Upper lobe of left lung (tissue), 6 donors: ENCODE measurements at regions not wholly inside any gene's neighbourhood (a gene's known extent, or its start where the extent isn't known, plus 50 kb on each side); places are given as distances from the start of the nearest gene placed in this dataset.

Source experiments
- ATAC-seq, 2 donors: fragments of 200-7000 bp; cut with Tn5 transposase; one replicate each; pipeline ENCODE4 v1.9.1; 2022; ENCODE audit warnings: mild to moderate bottlenecking in 2 of 2, moderate library complexity in 2 of 2; ENCODE audit not compliant: low FRiP score in 2 of 2
- DNase-seq, 2 donors: peaks; one replicate each; pipeline ENCODE4 v3.0.0-alpha.2; 2019 to 2020
- H3K27ac ChIP-seq, 4 donors: fragments of 200-600 bp; sonication (generic); one replicate each; pipeline ENCODE4 v1.5.1; 2016 to 2019
- H3K27me3 ChIP-seq, 4 donors: fragments of 200-600 bp; sonication (generic); one replicate each; pipeline ENCODE4 v1.5.1; 2017 to 2019
- H3K36me3 ChIP-seq, 4 donors: fragments of 200-600 bp; sonication (generic); one replicate each; pipeline ENCODE4 v1.5.1; 2016 to 2019
- H3K4me1 ChIP-seq, 4 donors: fragments of 200-600 bp; sonication (generic); one replicate each; pipeline ENCODE4 v1.5.1; 2018 to 2019
- H3K4me3 ChIP-seq, 4 donors: fragments of 200-600 bp; sonication (generic); one replicate each; pipeline ENCODE4 v1.5.1; 2017 to 2019; ENCODE audit warnings: mild to moderate bottlenecking in 2 of 4, moderate library complexity in 1 of 4
- H3K9me3 ChIP-seq, 4 donors: fragments of 200-600 bp; sonication (generic); one replicate each; pipeline ENCODE4 v1.5.1; 2018 to 2019
- CTCF ChIP-seq, 6 experiments: fragments of 450-650 bp in 4 of 6; fragments of 200-600 bp in 2 of 6; sonication (generic) in 2 of 6; IDR thresholded peaks; one replicate each; pipeline ENCODE4 v1.5.1; 2016 to 2019; ENCODE audit warnings: antibody characterized with exemption in 6 of 6
- EP300 ChIP-seq, 4 donors: sonication (generic); formaldehyde crosslinking; IDR thresholded peaks; one replicate each; pipeline ENCODE4 v1.5.1; 2017; ENCODE audit warnings: antibody characterized with exemption in 4 of 4, control low read depth in 2 of 4
- POLR2A ChIP-seq, 4 donors: fragments of 450-650 bp; IDR thresholded peaks; one replicate each; pipeline ENCODE4 v1.5.1; 2016 to 2017; ENCODE audit warnings: antibody characterized with exemption in 4 of 4, mild to moderate bottlenecking in 2 of 4
- POLR2AphosphoS5 ChIP-seq, 2 donors: sonication (generic); formaldehyde crosslinking; IDR thresholded peaks; one replicate each; pipeline ENCODE4 v1.5.1; 2017; ENCODE audit warnings: antibody characterized with exemption in 2 of 2
- WGBS, 2 donors: methylation state at CpG; one replicate each; pipeline ENCODE4 v1.1.5; 2017 to 2018; 5-methylcytosine and 5-hydroxymethylcytosine counted together
- donor health status: DM: no; HTN: no; CAD: no; lungs with moderate emphysema.
- donor health status: DM: no; HTN: yes; CAD: no; lungs with severe emphysema.

GRCh38 chr12:78696267-78696666 is 168.3 kb upstream of the SYT1 start:
- no peak overlapping the region for H3K4me3 ChIP-seq
- no peaks in the 10 kb centered on the region for H3K4me1 ChIP-seq
- no peaks in the 10 kb centered on the region for H3K9me3 ChIP-seq
- DNase-seq = no peak
- no peak for ATAC-seq
- TF ChIP-seq EP300 (IDR thresholded peaks at IDR 0.05) (no peak), POLR2AphosphoS5 (IDR thresholded peaks at IDR 0.05) (no peak), POLR2A (IDR thresholded peaks at IDR 0.05) (no peak), CTCF (IDR thresholded peaks at IDR 0.05) (no peak)
- no peak overlapping the region for H3K27ac ChIP-seq
- H3K36me3 ChIP-seq = no peaks in the 10 kb centered on the region
- H3K27me3 ChIP-seq = no peaks in the 10 kb centered on the region
- WGBS, 2 donors = 64 to 67% methylated on average over 2 of the region's 2 CpGs

- ATAC-seq = no peak
- Histone ChIP-seq H3K4me3 (no peak overlapping the region), H3K9me3 (no peaks in the 10 kb centered on the region), H3K27me3 (no peaks in the 10 kb centered on the region), H3K4me1 (no peaks in the 10 kb centered on the region), H3K27ac (no peak overlapping the region), H3K36me3 (no peaks in the 10 kb centered on the region)
- no peak for DNase-seq
- no peak for TF ChIP-seq POLR2A (IDR thresholded peaks at IDR 0.05)
- no peak for TF ChIP-seq POLR2AphosphoS5 (IDR thresholded peaks at IDR 0.05)
- no peak for TF ChIP-seq CTCF (IDR thresholded peaks at IDR 0.05)
- no peak for TF ChIP-seq EP300 (IDR thresholded peaks at IDR 0.05)
- 92 to 100% methylated on average over 2 of the region's 2 CpGs for WGBS, 2 donors
Observed at GRCh38 chr12:78697817-78698415, 166.7 kb upstream of the SYT1 start.

GRCh38 chr12:78698747-78699146 is 165.8 kb upstream of the SYT1 start:
- Histone ChIP-seq H3K27ac (no peak overlapping the region), H3K4me1 (no peaks in the 10 kb centered on the region), H3K27me3 (no peaks in the 10 kb centered on the region), H3K9me3 (no peaks in the 10 kb centered on the region), H3K4me3 (no peak overlapping the region), H3K36me3 (no peaks in the 10 kb centered on the region)
- no peak for TF ChIP-seq POLR2A (IDR thresholded peaks at IDR 0.05)
- no peak for TF ChIP-seq CTCF (IDR thresholded peaks at IDR 0.05)
- no peak for TF ChIP-seq POLR2AphosphoS5 (IDR thresholded peaks at IDR 0.05)
- TF ChIP-seq EP300 (IDR thresholded peaks at IDR 0.05) = no peak
- DNase-seq (no peak), ATAC-seq (no peak)
- WGBS, 2 donors = 94 to 96% methylated on average over 1 of the region's 1 CpG

- TF ChIP-seq EP300 (IDR thresholded peaks at IDR 0.05) = no peak
- no peak for TF ChIP-seq CTCF (IDR thresholded peaks at IDR 0.05)
- TF ChIP-seq POLR2AphosphoS5 (IDR thresholded peaks at IDR 0.05) = no peak
- TF ChIP-seq POLR2A (IDR thresholded peaks at IDR 0.05) = no peak
- Histone ChIP-seq H3K4me1 (no peaks in the 10 kb centered on the region), H3K27ac (no peak overlapping the region), H3K4me3 (no peak overlapping the region), H3K27me3 (no peaks in the 10 kb centered on the region), H3K36me3 (no peaks in the 10 kb centered on the region), H3K9me3 (no peaks in the 10 kb centered on the region)
- ATAC-seq = no peak
- whole genome bisulfite sequencing, 2 donors = 82 to 83% methylated on average over 3 of the region's 3 CpGs
- DNase-seq = no peak
Observed at GRCh38 chr12:78700565-78700964, 164.0 kb upstream of the SYT1 start.

- Histone ChIP-seq H3K4me3 (no peak overlapping the region), H3K9me3 (no peaks in the 10 kb centered on the region), H3K36me3 (no peaks in the 10 kb centered on the region), H3K4me1 (no peaks in the 10 kb centered on the region), H3K27ac (no peak overlapping the region), H3K27me3 (no peaks in the 10 kb centered on the region)
- ATAC-seq (no peak), DNase-seq (no peak)
- 55 to 57% methylated on average over 3 of the region's 3 CpGs for WGBS, 2 donors
- TF ChIP-seq POLR2AphosphoS5 (IDR thresholded peaks at IDR 0.05) (no peak), CTCF (IDR thresholded peaks at IDR 0.05) (no peak), EP300 (IDR thresholded peaks at IDR 0.05) (no peak), POLR2A (IDR thresholded peaks at IDR 0.05) (no peak)
Observed at GRCh38 chr12:78703820-78704525, 160.6 kb upstream of the SYT1 start.
